PFSK-1 (cell line): ENCODE measurements at regions not wholly inside any gene's neighbourhood (a gene's known extent, or its start where the extent isn't known, plus 50 kb on each side); places are given as distances from the start of the nearest gene placed in this dataset.

Experiments used
- POLR2AphosphoS5 ChIP-seq: IDR thresholded peaks from 2 replicates; pipeline ENCODE4 v1.6.1; 2012; ENCODE audit warnings: low read depth, mild to moderate bottlenecking, control low read depth, low read length, moderate library complexity
- SIN3A ChIP-seq: IDR thresholded peaks from 2 replicates; pipeline ENCODE4 v1.6.1; 2012; ENCODE audit warnings: mild to moderate bottlenecking, low read length, moderate library complexity, borderline replicate concordance; ENCODE audit not compliant: insufficient read depth
- TAF1 ChIP-seq: IDR thresholded peaks from 2 replicates; pipeline ENCODE4 v1.6.1; 2012; ENCODE audit warnings: low read length, control low read depth, borderline replicate concordance; ENCODE audit not compliant: insufficient read depth

GRCh38 chr20:22426772-22427171 lies 157.6 kb downstream of the FOXA2 start:
- no peak for TF ChIP-seq POLR2AphosphoS5
- no peak for TF ChIP-seq SIN3A
- no peak for TF ChIP-seq TAF1
